ENCODE measurements at regions not wholly inside any gene's neighbourhood (a gene's known extent, or its start where the extent isn't known, plus 50 kb on each side); places are given as distances from the start of the nearest gene placed in this dataset.
"Not testable (repeated sequence)": the region's sequence is repeated elsewhere in the genome, so short reads cannot be mapped to it uniquely, and the experiment has no call there.

DNA sequence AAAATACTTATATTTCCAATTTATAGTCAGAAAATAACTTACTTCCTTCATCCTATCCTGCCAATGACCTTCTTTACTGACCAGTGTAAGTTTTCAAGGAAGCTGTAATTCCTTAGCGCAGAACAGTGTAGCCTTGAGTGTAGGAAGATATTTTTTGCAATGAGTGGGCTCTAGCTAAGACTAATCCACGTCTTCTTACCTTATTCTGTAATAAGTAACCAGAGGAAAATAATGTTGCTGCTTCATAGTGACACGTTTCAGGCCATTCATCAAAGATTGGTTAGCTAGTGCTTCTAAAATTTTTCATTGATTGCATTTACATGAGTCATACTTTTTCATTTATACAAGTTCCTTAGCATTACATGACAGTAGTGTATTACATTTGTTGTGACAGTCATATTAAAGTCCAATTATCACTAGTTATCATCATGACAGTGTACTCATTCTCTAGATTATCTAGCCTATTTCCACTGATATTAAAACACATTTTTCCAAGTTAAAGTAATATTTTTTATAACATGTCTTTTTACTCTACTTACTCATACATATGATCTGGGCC lies 403.8 kb upstream of the EPHA3 start:
- DNase-seq, result no peak

- no peak for DNase-seq
Observed at GRCh38 chr3:88704338-88704737, 403.1 kb upstream of the EPHA3 start.

- no peak for DNase-seq
Observed at GRCh38 chr3:88707837-88708236, 399.6 kb upstream of the EPHA3 start.

- no peak for DNase-seq
Observed at GRCh38 chr3:88712552-88712951, 394.9 kb upstream of the EPHA3 start.

DNA sequence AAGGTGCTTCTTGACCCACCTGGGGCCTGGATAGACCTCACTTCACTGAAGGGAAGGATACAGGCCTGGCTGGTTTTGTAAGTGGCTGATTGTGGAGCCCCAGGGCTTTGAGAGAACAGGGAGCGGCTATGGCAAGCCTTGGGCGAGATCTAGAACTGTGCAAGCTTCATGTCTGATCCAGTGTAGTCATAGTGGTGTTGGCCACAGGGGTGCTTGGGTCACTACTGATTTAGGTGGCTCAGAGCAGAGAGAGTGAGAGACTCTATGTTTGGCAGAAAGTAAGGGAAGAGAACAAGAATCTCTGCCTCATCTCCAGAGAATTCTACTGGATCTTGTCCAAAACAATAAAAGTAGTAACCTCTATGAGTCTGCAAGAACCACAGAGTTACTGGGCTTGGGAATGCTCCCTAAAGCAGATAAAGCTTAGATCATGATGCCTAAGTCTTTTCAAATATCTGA lies 394.2 kb upstream of the EPHA3 start:
- DNase-seq, result no peak

DNA sequence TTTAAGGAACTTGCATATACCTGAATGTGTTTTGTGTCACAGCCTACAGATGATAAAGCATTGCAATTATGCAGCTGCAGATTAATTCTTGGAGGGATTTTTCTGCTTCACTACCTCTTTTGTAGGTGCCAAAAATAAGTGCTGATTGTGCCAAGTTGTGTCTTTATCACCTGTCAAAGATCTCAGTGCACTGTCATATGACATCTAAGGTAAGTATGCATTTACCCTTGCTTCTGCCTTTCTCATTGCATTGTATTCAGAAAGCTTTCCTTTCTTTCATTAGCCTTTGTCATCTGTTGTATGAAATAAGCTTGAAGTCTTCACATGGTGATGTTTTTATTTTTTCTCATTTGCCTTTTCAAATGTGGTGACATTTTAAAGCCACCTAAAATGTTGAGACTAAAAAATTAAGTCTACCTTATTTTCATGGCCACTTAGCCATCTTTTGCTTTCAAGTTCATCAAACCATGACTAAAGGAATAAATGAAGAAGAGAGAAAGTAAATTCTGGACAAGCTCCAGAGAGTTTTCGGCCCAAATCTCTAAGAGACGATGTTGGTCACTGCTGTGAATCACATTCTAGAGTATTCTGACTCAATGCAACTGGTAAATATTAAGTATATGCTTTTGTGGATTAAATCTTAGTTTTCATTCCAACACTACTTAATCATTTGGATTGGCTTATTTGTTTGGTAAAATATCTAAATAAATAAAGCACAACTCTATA lies 381.8 kb upstream of the EPHA3 start:
- no peak for DNase-seq

- no peak for DNase-seq
Observed at GRCh38 chr3:88732186-88732585, 375.2 kb upstream of the EPHA3 start.

DNA sequence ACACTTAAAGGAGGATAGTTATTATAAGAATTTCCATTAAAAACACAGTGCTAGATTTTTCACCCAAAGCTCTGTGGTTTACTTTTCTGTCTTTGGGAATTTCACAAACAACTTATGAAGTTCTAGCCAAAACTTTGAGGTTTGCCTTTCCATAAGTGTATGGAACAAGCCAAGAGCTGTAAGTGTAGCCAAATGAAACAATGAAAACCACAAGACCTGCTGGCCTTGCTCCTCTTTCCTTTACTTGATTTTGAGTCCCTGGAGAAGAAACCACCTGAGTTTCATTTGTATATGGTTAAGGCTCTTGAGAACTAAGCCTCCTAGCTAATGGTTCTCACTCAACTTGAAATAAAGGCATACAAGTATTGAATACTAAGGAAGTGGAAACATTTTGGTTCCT lies 365.3 kb upstream of the EPHA3 start:
- DNase-seq, result no peak

DNA sequence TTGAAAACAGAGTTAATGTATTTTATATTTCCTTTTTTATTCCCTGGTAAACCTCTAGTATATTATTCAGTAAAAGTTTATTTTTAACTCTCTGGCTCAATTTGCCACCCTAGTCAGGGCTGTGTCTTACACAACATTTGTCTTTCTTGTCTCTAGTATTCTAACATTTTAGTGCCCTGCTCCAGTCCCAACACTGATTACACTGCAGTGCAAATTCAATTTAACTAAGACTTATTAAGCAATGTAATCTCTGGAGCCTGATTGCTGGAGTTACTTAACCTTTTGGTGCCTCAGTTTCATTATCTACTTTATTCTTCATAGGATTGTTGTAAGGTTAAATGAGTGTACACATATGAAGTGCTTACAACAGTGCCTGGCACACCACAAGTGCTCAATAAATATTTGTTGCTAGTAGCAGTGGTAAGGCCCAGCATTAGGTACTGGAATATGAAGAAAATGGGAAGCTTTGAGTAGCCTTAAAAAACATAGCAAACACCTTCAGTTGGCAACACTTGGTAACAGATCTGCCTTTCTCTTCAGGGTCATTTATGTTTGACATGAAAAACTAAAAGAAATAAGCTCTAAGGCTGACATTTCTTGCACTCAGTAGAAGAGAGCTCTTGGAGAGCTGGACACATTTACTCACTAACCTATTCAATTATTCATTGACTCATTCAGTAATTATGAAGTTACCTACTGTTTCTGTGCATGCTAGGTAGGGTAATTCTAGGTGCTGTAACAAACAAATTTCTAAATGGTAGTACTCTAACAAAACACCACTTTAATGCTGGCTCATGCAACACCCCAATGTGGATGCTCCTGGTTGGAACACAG lies 364.5 kb upstream of the EPHA3 start:
- no peak for DNase-seq

GRCh38 chr3:88744896-88745295 lies 362.5 kb upstream of the EPHA3 start:
- no peak for DNase-seq

DNA sequence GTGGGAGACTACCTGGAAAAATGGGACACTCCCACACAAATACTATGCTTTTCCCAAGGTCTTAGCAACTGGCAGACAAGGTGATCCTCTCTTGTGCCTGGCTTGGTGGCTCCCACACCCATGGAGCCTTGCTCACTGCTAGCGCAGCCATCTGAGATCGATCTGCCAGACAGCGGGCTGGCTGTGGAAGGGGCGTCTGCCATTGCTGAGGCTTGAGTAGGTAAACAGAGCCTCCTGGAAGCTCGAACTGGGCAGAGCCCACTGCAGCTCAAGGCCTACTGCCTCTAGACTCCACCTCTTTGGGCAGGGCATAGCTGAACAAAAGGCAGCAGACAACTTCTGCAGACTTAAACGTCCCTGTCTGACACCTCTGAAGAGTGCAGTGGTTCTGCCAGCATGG lies 360.3 kb upstream of the EPHA3 start:
- DNase-seq, result not testable (repeated sequence)

- DNase-seq, result no peak
Observed at GRCh38 chr3:88758676-88759075, 348.7 kb upstream of the EPHA3 start.

- DNase-seq, result no peak
Observed at GRCh38 chr3:88767746-88768145, 339.7 kb upstream of the EPHA3 start.

GRCh38 chr3:88773766-88774165 lies 333.7 kb upstream of the EPHA3 start:
- no peak for DNase-seq

- DNase-seq, result no peak
Observed at GRCh38 chr3:88775026-88775690, 332.3 kb upstream of the EPHA3 start.

- DNase-seq, result no peak
Observed at GRCh38 chr3:88779482-88779881, 327.9 kb upstream of the EPHA3 start.

GRCh38 chr3:88784925-88785324 lies 322.5 kb upstream of the EPHA3 start:
- no peak for DNase-seq

DNA sequence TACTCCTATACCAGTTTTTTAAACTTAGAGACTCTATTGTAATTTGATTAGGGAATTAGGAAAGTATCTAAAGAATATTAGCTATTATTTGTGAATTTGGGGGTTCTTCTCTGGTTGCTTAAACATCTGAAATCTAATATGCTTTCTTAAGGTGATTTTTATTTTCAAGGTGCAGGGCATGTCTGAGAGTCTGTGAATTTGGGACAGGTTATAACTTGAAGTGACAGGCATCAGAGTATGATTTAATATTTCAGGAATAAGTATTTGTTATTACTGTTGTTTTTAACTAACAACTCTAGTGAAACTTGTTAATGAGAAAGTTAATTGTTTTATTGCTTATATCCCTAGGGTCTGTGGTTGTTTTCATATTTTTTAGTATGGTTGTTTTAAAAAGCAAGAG lies 321.6 kb upstream of the EPHA3 start:
- no peak for DNase-seq

DNA sequence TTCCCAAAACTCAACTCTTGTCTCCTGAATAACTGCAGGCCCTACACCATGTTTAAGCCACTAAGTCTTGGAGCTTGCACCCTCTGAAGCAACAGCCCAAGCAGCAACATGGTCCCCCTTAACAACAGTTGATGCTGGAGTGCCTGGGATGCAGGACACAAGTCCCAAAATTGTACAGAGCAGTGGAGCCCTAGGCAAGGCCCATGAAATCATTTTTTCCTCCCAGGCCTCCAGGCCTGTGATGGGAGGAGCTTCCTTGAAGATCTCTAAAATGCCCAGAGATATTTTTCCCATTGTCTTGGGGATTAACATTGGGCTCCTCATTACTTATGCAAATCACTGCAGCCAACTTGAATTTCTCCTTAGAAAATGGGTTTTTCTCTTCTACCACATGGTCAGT lies 311.9 kb upstream of the EPHA3 start:
- no peak for DNase-seq

DNA sequence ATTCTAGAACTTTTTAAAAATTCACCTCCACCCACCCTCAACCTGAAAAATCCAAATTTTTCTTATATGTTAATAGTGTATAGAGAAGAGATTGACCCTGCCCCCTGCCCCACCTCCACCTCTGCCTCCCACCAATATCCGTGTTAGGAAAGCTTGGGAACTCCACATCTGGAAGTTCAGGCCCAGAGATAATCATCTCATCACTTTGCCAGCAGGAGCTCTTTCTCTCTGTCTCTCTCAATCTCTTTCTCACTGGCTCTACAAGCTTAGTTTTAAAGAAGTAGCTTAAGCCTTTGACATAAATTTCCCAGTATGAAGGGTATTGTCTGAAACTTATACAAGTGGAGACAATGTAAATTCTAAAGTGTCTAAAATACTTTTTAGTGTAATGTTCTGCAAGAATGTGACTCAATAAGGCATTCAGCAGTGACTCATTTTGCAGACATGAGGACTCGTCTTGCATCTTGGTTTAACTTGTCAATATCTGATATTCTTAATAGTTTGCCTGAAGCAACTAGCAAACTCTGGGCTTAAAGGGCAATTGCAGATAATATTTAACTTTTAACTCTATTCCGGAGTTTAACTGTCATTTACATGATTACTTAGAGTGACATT lies 299.8 kb upstream of the EPHA3 start:
- no peak for DNase-seq

DNA sequence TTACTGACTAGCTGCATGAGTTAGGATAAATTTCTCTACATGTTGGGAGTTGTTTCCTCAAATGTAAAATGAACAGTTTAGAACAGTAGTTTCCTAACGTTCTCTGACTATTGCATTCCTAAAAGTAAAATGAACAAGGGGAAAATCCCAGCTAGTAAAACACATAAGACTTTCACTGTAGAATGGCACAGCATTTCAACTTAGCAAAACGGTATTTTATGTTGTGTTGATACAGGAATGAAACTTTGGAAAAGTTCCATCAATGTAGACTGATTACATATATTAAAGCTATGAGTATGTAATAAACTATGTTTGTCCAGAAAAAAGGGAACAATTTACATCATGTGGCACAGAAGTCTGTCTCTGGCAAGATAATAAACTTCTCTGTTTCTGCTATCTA lies 297.4 kb upstream of the EPHA3 start:
- DNase-seq, result no peak

DNA sequence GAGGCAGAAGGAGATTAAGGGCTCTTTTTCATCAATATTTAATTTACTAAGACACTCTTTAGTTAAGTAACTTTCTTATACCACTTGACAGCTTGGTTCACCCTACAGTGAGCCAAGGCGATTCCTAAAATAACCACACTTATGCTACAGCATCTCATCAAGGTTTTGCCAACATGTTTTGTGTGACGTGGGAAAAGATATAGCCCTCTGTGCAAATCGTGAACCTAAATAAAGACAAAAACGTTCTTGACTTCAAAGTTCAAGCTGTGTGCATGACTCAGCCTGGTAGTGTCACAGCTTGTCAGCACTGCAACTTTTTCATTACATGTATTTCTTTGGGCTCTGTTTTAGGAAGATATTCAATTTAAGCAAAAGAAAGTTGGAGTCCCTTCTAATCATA lies 297.0 kb upstream of the EPHA3 start:
- DNase-seq, result no peak

DNA sequence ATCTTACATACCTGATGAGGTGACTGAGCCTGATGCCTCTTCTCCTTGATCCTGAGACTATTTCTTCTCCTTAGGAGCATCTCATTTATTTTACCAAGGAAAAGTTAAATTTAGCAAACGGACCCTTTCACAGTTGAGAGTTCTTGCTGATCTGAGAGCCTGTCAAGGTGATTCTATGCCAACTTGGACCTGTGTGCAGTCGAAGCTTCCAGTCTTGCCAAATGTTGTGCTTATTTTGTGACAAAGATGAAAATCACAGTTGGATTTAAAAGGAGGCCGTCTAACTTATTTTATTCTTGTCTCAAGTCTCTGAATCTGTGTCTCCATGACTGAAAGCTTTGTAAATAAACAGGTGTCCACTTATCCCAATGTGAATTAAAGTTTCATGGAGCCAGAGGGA lies 296.3 kb upstream of the EPHA3 start:
- DNase-seq, result no peak
